B cell (primary cell): ENCODE measurements at regions not wholly inside any gene's neighbourhood (a gene's known extent, or its start where the extent isn't known, plus 50 kb on each side); places are given as distances from the start of the nearest gene placed in this dataset.

Source experiments
- ATAC-seq: fragments of 200-7000 bp; cut with Tn5 transposase; one replicate; pipeline ENCODE4 v1.10.0; 2021; ENCODE audit warnings: low read depth, mild to moderate bottlenecking, moderate number of reproducible peaks, moderate library complexity
- CTCF ChIA-PET: fragments of 350-600 bp; sonication (Branson Sonifier 250); formaldehyde crosslinking; loops from one replicate; lab custom pipeline; 2021; ENCODE audit warnings: antibody characterized with exemption, inconsistent platforms; lab: Charles Lee
- POLR2A ChIA-PET: fragments of 350-600 bp; sonication (Branson Sonifier 250); formaldehyde crosslinking; loops from one replicate; lab custom pipeline; 2021; ENCODE audit warnings: antibody characterized with exemption; lab: Charles Lee
- DNase-seq: peaks from one replicate; pipeline ENCODE4 v3.0.0; 2013
- H2AFZ ChIP-seq: 2 replicates; pipeline ENCODE4 v1.6.1; 2012; ENCODE audit warnings: mild to moderate bottlenecking, low read depth, low read length; ENCODE audit not compliant: insufficient read depth, poor library complexity, severe bottlenecking
- H3K27ac ChIP-seq, 2 donors: 1 replicate in 1 of 2; 2 replicates in 1 of 2; pipeline ENCODE4 v1.5.1; 2012 to 2013; ENCODE audit warnings: low read length in 2 of 2, mild to moderate bottlenecking in 2 of 2, moderate library complexity in 1 of 2
- H3K27me3 ChIP-seq, 4 experiments: fragments of 200-600 bp in 1 of 4; sonication (generic) in 1 of 4; replicated peaks in 1 of 4; 1 replicate in 2 of 4; 2 replicates in 2 of 4; pipeline versions ENCODE4 v1.6.1 to v1.7.0; 2013 to 2016; ENCODE audit warnings: low read length in 3 of 4, mild to moderate bottlenecking in 2 of 4, mixed read lengths in 1 of 4, moderate library complexity in 1 of 4; ENCODE audit not compliant: insufficient read depth in 4 of 4, control insufficient read depth in 3 of 4; ENCODE audit errors: control extremely low read depth in 1 of 4
- H3K36me3 ChIP-seq, 2 experiments: replicated peaks in 1 of 2; 1 replicate in 1 of 2; 2 replicates in 1 of 2; pipeline versions ENCODE4 v1.6.1 to v1.7.1; 2013; ENCODE audit warnings: low read length in 1 of 2; ENCODE audit not compliant: insufficient read depth in 2 of 2, control insufficient read depth in 1 of 2; ENCODE audit errors: control extremely low read depth in 1 of 2, extremely low read depth in 1 of 2
- H3K4me1 ChIP-seq, 2 donors: fragments of 200-600 bp in 1 of 2; sonication (generic) in 1 of 2; 1 replicate in 1 of 2; 2 replicates in 1 of 2; pipeline versions ENCODE4 v1.5.1 to v1.6.1; 2013 to 2017; ENCODE audit warnings: low read length in 2 of 2; ENCODE audit not compliant: control insufficient read depth in 2 of 2, insufficient read depth in 2 of 2
- H3K4me2 ChIP-seq: replicated peaks from 2 replicates; pipeline ENCODE3; 2012; ENCODE audit warnings: mild to moderate bottlenecking, low read depth, low read length; ENCODE audit not compliant: poor library complexity, severe bottlenecking
- H3K4me3 ChIP-seq, 5 experiments: fragments of 200-600 bp in 1 of 5; sonication (generic) in 1 of 5; 1 replicate in 3 of 5; 2 replicates in 2 of 5; pipeline versions ENCODE4 v1.5.1 to v1.7.0; 2011 to 2016; ENCODE audit warnings: low read length in 4 of 5, mild to moderate bottlenecking in 4 of 5, low read depth in 2 of 5, control low read depth in 1 of 5, moderate library complexity in 1 of 5; ENCODE audit not compliant: insufficient read depth in 1 of 5; ENCODE audit errors: control extremely low read depth in 1 of 5, extremely low read depth in 1 of 5
- H3K79me2 ChIP-seq: fragments of 200-600 bp; sonication (generic); one replicate; pipeline ENCODE4 v1.6.0; 2016; ENCODE audit warnings: low read length; ENCODE audit not compliant: control insufficient read depth, insufficient read depth
- H3K9ac ChIP-seq: fragments of 200-600 bp; sonication (generic); 2 replicates; pipeline ENCODE4 v1.6.1; 2017; ENCODE audit warnings: mild to moderate bottlenecking, low read length, moderate library complexity
- H3K9me3 ChIP-seq, 3 donors: one replicate each; pipeline versions ENCODE4 v1.6.1 to v1.7.1; 2013; ENCODE audit warnings: low read length in 2 of 3; ENCODE audit not compliant: control insufficient read depth in 2 of 3, insufficient read depth in 1 of 3; ENCODE audit errors: control extremely low read depth in 1 of 3
- H4K20me1 ChIP-seq: 2 replicates; pipeline ENCODE4 v1.6.0; 2012; ENCODE audit warnings: mild to moderate bottlenecking, low read length; ENCODE audit not compliant: insufficient read depth, control insufficient read depth, poor library complexity, severe bottlenecking
- H3K27ac Mint-ChIP-seq: one replicate; pipeline ENCODE4 v1.8.0; 2021; ENCODE audit warnings: mixed read lengths
- H3K27me3 Mint-ChIP-seq: one replicate; pipeline ENCODE4 v1.8.0; 2021; ENCODE audit warnings: mixed read lengths
- H3K4me1 Mint-ChIP-seq: one replicate; pipeline ENCODE4 v1.8.0; 2021; ENCODE audit warnings: mixed read lengths
- H3K4me3 Mint-ChIP-seq: one replicate; pipeline ENCODE4 v1.8.0; 2021; ENCODE audit warnings: mixed read lengths
- H3K9me3 Mint-ChIP-seq: one replicate; pipeline ENCODE4 v1.8.0; 2022; ENCODE audit warnings: mixed read lengths; ENCODE audit not compliant: insufficient read depth
- CTCF ChIP-seq: fragments of 200-600 bp; IDR thresholded peaks from one replicate; pipeline ENCODE4 v1.8.0; 2022; ENCODE audit warnings: antibody characterized with exemption, mild to moderate bottlenecking
- EZH2 ChIP-seq: IDR thresholded peaks from 2 replicates; pipeline ENCODE4 v1.6.1; 2012; ENCODE audit warnings: borderline replicate concordance, low read depth, mild to moderate bottlenecking, moderate library complexity, low read length; ENCODE audit not compliant: insufficient read depth, poor library complexity, severe bottlenecking
- WGBS: methylation state at CpG from one replicate; pipeline ENCODE4 v1.1.5; 2013; ENCODE audit warnings: missing lambda C conversion rate; ENCODE audit not compliant: insufficient coverage; 5-methylcytosine and 5-hydroxymethylcytosine counted together
- intact Hi-C: fragments of 100-400 bp; cut with micrococcal nuclease; formaldehyde crosslinking; loops from one replicate; pipeline ENCODE4 v1.10.0; 2022

- WGBS: 42% methylated on average over 1 of the region's 1 CpG
- H3K4me3 Mint-ChIP-seq: no peak overlapping the region
- TF ChIP-seq CTCF (no peak), EZH2 (no peak)
- Histone ChIP-seq H3K79me2 (no peaks in the 10 kb centered on the region), H3K9ac (no peak overlapping the region), H4K20me1 (no peaks in the 10 kb centered on the region), H3K4me2 (no peak overlapping the region), H3K9me3 (no peaks in the 10 kb centered on the region), H3K4me1 (no peaks in the 10 kb centered on the region), H3K27ac (no peak overlapping the region), H3K27me3 (no peaks in the 10 kb centered on the region), H2AFZ (no peak overlapping the region), H3K4me3 (no peak overlapping the region), H3K36me3 (no peaks in the 10 kb centered on the region)
- ATAC-seq (no peak), DNase-seq (no peak)
- ChIA-PET POLR2A (no interaction called here), CTCF (no interaction called here)
- intact Hi-C loops: no loop called here
- no peaks in the 10 kb centered on the region for H3K27me3 Mint-ChIP-seq
- H3K27ac Mint-ChIP-seq: no peak overlapping the region
- peaks cover 2% of the 10 kb centered on the region for H3K9me3 Mint-ChIP-seq
- H3K4me1 Mint-ChIP-seq: no peaks in the 10 kb centered on the region
These were observed 680.3 kb upstream of the ZNF385D start for GRCh38 chr3:22431334-22431733.

GRCh38 chr3:22439626-22440025 is 688.6 kb upstream of the ZNF385D start:
- Histone ChIP-seq H4K20me1 (no peaks in the 10 kb centered on the region), H2AFZ (no peak overlapping the region), H3K27ac (no peak overlapping the region), H3K4me1 (no peaks in the 10 kb centered on the region), H3K9ac (no peak overlapping the region), H3K4me3 (no peak overlapping the region), H3K79me2 (no peaks in the 10 kb centered on the region), H3K9me3 (no peaks in the 10 kb centered on the region), H3K4me2 (no peak overlapping the region), H3K27me3 (no peaks in the 10 kb centered on the region), H3K36me3 (no peaks in the 10 kb centered on the region)
- TF ChIP-seq EZH2: no peak
- no peak for TF ChIP-seq CTCF
- H3K4me3 Mint-ChIP-seq: no peak overlapping the region
- intact Hi-C loops: no loop called here
- no peaks in the 10 kb centered on the region for H3K27me3 Mint-ChIP-seq
- ChIA-PET CTCF (no interaction called here), POLR2A (no interaction called here)
- no peak overlapping the region for H3K27ac Mint-ChIP-seq
- DNase-seq (no peak), ATAC-seq (no peak)
- no peaks in the 10 kb centered on the region for H3K9me3 Mint-ChIP-seq
- H3K4me1 Mint-ChIP-seq: no peaks in the 10 kb centered on the region
- WGBS: 60% methylated on average over 1 of the region's 4 CpGs
